CD4-positive, alpha-beta T cell treated with Interleukin-21 for 1 hour (primary cell): ENCODE measurements at regions not wholly inside any gene's neighbourhood (a gene's known extent, or its start where the extent isn't known, plus 50 kb on each side); places are given as distances from the start of the nearest gene placed in this dataset.

Experiments used
- DNase-seq: peaks from one replicate; pipeline ENCODE4 v3.0.0-alpha.2; 2020

DNA sequence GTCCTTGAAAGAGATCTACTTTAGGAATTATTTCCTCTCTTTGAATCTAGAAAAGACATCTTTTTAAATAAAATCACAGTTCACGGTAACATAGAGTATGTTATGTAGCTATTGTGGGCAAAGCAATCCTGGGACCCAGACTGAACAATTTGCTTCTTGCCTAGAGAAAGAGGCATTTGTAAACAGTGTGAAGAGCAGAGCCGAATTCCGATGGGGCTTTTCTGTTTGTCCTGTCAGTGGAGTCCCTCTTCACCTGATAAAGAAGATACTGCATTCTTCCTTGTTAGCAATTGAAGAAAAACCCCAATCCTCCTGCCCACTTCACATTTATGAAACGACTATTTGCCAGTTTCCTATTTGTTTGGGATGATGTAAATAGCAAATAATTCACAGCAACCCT, 462.9 kb downstream of the WDR72 start:
- DNase-seq: no peak

DNA sequence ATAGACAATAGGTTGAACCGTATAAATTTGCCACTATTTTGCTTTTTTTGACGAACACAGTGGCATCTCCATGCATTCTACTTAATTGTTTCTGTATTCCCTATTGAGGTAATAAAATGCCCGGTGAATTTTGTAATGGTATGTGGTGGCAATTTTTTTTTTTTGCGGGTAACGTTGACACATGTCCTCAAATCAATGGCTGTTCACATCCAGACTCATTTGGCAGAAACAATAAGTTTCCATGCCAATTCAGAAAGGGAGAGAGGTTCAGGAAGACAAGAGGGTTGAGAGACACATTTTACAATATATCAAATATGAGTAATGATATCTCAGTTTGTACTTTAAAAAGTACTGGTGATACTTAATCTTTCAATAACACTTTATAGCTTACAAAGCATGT, 463.9 kb downstream of the WDR72 start:
- DNase-seq: no peak

- no peak for DNase-seq
These were observed 470.9 kb downstream of the WDR72 start for GRCh38 chr15:53288542-53288941.

- DNase-seq: no peak
These were observed 484.5 kb upstream of the ONECUT1 start for GRCh38 chr15:53274630-53275029.

GRCh38 chr15:53272116-53272515, 482.0 kb upstream of the ONECUT1 start:
- no peak for DNase-seq

DNA sequence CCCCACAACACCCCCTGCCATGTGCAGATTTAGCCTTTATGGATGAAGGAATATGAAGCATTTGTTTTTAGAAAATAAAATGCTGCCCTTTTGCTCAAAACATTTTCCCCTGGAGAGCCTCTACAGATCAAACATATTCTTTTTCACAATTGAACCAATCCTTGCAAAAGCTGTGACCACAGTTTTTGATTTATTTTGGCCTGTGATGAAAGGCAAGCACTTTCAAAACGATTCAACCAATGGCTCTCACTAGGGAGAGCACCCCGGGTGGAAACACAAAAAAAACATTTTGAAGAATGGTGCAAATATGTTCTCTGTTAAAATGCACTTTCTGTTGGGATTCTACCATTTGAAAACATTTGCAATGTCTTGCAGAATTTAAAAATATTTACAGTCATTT, 476.0 kb upstream of the ONECUT1 start:
- DNase-seq: no peak

- no peak for DNase-seq
These were observed 470.5 kb upstream of the ONECUT1 start for GRCh38 chr15:53260647-53261046.

- no peak for DNase-seq
These were observed 466.3 kb upstream of the ONECUT1 start for GRCh38 chr15:53256457-53256856.

GRCh38 chr15:53256043-53256442, 465.9 kb upstream of the ONECUT1 start:
- DNase-seq: no peak

GRCh38 chr15:53251996-53252395, 461.9 kb upstream of the ONECUT1 start:
- no peak for DNase-seq

GRCh38 chr15:53251523-53251922, 461.4 kb upstream of the ONECUT1 start:
- no peak for DNase-seq

- no peak for DNase-seq
These were observed 457.0 kb upstream of the ONECUT1 start for GRCh38 chr15:53247041-53247708.

DNA sequence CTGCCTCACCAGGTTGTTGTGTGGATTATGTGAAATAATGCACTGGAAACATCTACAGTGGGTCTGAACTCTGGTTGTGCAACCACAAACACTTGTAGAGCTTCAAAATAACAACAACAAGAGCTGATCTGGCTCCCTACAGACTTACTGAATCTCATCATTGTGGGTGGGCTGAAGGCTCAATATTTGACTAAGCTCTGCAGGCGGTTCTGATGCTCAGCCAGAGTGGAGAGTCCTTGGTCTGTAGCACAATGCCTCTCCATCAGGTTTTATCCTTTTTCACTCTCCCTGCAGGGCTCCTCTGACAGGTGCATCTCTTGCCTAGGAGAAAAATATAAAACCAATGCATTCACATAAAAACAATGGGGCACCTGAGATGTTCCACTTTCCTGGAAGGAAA, 456.3 kb upstream of the ONECUT1 start:
- DNase-seq: no peak

DNA sequence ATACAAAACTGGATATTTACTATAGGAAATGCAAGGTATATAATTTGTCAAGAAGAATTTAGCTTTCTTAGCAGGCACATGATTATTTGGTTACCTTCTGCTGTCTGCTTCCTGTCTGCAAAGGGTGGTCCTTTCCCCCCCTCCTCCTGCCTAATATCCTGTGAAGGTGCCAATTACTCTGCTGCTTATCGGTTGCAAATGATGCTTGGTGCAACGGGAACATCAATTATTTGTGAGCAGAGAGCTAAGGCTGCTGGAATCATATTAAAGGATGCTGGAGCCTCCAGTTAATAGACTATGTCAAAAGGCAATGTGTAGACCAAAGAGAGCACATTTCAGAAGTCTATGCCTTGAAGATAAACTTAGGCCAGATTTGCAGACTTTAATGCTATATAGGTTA, 443.7 kb upstream of the ONECUT1 start:
- DNase-seq: no peak

DNA sequence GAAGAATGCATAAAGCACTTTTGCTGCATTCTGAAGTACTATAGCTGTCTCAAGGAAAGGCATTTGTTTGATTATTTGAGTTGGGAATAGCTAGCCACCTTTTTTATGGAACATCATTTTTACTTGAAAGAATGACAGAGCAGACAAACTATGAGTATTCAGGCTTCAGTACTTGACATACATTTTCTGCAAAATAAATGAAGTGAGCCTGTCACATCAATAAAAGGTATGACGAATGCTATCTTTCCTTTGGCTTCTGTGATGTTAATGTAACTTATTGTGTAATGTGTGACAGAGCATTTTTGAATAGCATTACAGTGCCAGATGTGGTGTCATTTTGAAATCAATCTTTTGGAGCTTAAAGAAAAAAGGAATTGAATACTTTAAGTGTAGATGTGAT, 440.3 kb upstream of the ONECUT1 start:
- DNase-seq: no peak

DNA sequence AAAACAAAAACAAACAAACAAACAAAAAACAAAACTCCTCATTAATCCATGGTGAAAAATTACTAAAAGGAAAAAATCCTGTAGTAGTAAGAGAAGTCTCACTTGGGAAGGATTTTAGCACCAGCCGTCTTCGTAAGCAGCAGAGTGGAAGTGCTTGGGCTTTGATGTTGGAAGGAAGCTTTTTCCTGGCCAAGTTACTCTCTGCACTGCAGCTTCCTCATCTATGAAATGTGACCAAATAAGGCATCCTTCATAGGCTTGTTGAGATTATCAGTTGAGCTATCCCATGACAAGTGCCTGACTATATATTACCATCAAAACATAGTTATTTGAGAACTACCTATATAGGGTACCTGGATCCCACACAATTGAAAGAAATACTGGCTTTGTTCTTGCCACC, 436.4 kb upstream of the ONECUT1 start:
- DNase-seq: no peak

GRCh38 chr15:53225781-53226180, 435.6 kb upstream of the ONECUT1 start:
- DNase-seq: no peak

- DNase-seq: no peak
These were observed 434.2 kb upstream of the ONECUT1 start for GRCh38 chr15:53224371-53224770.

- no peak for DNase-seq
These were observed 433.7 kb upstream of the ONECUT1 start for GRCh38 chr15:53223815-53224214.

DNA sequence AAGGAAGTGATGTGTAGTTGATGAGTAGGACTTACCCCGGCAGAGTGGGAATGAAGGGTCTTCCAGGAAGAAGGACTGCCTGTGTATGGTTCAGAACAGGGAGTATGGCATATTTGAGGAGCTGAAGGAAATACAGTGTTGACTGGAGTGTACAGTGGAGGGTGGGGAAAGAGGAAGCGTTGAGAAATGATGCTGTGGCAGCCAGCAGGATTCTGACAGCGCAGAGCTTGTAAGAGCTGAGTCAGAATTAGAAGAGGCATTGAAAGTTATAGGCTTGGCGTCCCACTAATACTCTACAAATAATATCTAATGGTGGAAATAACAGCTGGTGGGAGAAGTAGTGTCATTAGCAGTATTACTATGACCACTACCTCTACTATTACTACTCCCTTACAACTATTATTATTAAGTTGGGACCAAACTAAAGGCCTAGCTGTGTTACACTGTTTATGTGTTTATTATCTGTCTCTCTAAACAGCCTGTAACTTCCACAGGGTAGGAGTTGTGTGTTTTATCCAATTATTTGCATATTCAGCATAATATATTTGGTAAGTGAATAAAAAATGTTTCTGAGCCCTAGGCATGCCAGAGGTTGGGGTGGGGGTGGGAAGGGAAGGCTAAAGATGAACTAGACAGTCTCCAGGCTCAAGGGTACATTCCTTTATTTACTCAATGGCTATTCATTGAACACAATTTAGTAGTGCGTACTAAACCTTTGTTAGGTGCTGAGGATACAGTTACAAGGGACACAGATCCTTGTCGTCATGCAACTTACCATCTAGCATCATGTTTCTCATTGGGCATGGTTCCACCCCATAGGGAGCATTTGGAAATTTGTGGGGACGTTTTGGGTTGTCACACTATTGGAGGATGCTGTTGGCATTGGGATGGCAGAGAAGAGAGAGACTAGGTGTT, 428.8 kb upstream of the ONECUT1 start:
- DNase-seq: no peak

- no peak for DNase-seq
These were observed 425.9 kb upstream of the ONECUT1 start for GRCh38 chr15:53216036-53216435.

DNA sequence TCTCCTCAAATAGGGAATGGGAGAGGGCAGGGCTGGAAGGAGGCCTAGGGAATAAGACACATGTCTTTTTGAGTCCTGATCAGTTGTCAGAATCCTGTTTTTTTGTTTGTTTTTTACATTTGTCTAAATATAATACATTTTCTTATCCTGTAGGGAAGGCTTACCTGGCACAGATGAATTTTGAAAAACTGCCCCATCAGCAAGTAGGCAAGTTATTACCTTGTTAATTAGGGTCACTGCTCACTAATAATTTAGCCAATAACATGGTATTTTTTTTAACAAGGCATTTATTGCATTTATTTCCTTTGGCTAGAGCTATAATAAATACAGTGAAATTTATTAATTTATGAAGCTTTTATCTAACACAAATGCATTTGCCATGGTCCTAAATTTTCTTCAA, 423.2 kb upstream of the ONECUT1 start:
- DNase-seq: no peak

GRCh38 chr15:53212785-53213184, 422.6 kb upstream of the ONECUT1 start:
- DNase-seq: no peak

- DNase-seq: no peak
These were observed 420.5 kb upstream of the ONECUT1 start for GRCh38 chr15:53210653-53211052.
